PC-9 (cell line): ENCODE measurements at regions not wholly inside any gene's neighbourhood (a gene's known extent, or its start where the extent isn't known, plus 50 kb on each side); places are given as distances from the start of the nearest gene placed in this dataset.

Experiments
- EZH2 ChIP-seq: fragments of 200-600 bp; sonication (generic); IDR thresholded peaks from 2 replicates; pipeline ENCODE4 v1.8.0; 2017; ENCODE audit warnings: antibody characterized with exemption, low read depth
- TF ChIP-seq, protein P1 (sequence below): fragments of 200-600 bp; sonication (generic); conservative IDR thresholded peaks from 2 replicates; pipeline ENCODE4 v1.6.1; 2017; ENCODE audit warnings: mixed run types, antibody characterized with exemption, mild to moderate bottlenecking, moderate library complexity

DNA sequence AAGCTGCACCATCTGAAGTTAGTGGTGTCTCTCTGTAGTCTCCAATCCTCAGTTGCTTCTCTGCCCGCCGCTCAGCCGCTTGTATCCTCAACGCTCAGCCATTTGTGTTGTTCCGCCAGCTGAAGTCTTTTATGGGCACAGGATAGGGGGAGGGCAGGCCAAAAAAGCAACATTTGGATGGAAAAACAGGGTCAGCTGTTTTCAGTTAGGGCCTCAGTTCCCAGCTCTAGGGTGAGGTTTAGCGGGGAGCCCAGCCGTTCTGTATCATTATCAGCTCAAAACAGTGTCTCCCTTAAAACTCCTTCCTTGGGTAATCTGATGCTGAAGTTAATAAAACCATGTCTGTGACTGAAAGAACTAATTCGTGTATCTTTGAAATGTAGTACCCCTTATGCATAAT is 329.5 kb upstream of the AZI2 start:
- TF ChIP-seq, protein P1, sequence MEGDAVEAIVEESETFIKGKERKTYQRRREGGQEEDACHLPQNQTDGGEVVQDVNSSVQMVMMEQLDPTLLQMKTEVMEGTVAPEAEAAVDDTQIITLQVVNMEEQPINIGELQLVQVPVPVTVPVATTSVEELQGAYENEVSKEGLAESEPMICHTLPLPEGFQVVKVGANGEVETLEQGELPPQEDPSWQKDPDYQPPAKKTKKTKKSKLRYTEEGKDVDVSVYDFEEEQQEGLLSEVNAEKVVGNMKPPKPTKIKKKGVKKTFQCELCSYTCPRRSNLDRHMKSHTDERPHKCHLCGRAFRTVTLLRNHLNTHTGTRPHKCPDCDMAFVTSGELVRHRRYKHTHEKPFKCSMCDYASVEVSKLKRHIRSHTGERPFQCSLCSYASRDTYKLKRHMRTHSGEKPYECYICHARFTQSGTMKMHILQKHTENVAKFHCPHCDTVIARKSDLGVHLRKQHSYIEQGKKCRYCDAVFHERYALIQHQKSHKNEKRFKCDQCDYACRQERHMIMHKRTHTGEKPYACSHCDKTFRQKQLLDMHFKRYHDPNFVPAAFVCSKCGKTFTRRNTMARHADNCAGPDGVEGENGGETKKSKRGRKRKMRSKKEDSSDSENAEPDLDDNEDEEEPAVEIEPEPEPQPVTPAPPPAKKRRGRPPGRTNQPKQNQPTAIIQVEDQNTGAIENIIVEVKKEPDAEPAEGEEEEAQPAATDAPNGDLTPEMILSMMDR, result no peak
- no peak for TF ChIP-seq EZH2
